Mesodermal cell (in vitro differentiated cells): ENCODE measurements at regions not wholly inside any gene's neighbourhood (a gene's known extent, or its start where the extent isn't known, plus 50 kb on each side); places are given as distances from the start of the nearest gene placed in this dataset.
"Not testable (repeated sequence)": the region's sequence is repeated elsewhere in the genome, so short reads cannot be mapped to it uniquely, and the experiment has no call there.

ENCODE experiments used
- H3K27ac ChIP-seq: 2 replicates; pipeline ENCODE4 v1.7.0; 2013; ENCODE audit warnings: mild to moderate bottlenecking, low read depth, low read length, moderate library complexity; ENCODE audit not compliant: severe bottlenecking
- H3K36me3 ChIP-seq: 2 replicates; pipeline ENCODE4 v1.7.1; 2013; ENCODE audit warnings: mild to moderate bottlenecking, low read length, moderate library complexity; ENCODE audit not compliant: control insufficient read depth, insufficient read depth
- H3K4me1 ChIP-seq: one replicate; pipeline ENCODE4 v1.7.1; 2013; ENCODE audit warnings: mild to moderate bottlenecking, low read length; ENCODE audit not compliant: insufficient read depth, control insufficient read depth, poor library complexity, severe bottlenecking
- H3K4me3 ChIP-seq: 2 replicates; pipeline ENCODE4 v1.7.0; 2013; ENCODE audit warnings: low read length, control low read depth, mild to moderate bottlenecking; ENCODE audit not compliant: insufficient read depth, poor library complexity, severe bottlenecking; ENCODE audit errors: extremely low read depth
- H3K9me3 ChIP-seq: 2 replicates; pipeline ENCODE4 v1.7.1; 2013; ENCODE audit warnings: mild to moderate bottlenecking, low read length, moderate library complexity; ENCODE audit not compliant: control insufficient read depth
- WGBS, 2 experiments: methylation state at CpG; one replicate each; pipeline ENCODE4 v1.1.5; 2013; ENCODE audit warnings: missing lambda C conversion rate in 2 of 2; ENCODE audit not compliant: insufficient coverage in 2 of 2; 5-methylcytosine and 5-hydroxymethylcytosine counted together

GRCh38 chr11:86147004-86147403, 78.1 kb upstream of the PICALM start:
- Histone ChIP-seq H3K27ac (no peak overlapping the region), H3K36me3 (no peaks in the 10 kb centered on the region), H3K4me3 (no peak overlapping the region), H3K9me3 (no peaks in the 10 kb centered on the region), H3K4me1 (peaks cover 17% of the 10 kb centered on the region)
- 93 to 100% methylated on average over 3 of the region's 3 CpGs for WGBS, 2 experiments

DNA sequence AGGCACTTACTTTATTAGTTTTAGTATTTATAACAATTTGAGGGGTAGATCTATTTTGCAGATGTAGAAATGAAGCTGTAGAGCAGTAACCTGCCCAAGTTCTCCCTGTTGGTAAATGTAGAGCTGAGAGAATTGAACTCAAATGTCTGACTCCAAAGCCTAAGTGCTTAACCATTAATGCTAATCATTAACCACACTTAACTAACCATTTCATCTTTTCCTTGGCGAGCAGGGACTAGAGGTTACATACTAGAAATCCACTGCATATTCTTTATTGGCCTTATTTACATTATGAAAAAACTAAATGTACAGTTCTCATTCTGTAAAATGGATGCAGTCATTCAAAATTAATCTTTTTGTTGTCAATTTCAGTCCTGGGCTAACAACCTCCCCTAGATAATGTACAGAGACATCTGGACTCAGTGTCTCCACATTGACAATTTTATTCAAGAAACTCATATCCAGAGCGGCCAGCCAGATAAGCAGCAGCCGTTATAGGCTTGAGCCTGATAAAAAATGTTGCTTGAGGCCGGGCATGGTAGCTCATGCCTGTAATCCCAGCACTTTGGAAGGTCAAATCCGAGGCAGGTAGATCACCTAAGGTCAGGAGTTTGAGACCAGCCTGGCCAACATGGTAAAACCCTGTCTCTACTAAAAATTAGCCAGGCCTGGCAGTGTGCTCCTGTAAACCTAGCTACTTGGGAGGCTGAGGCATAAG, 76.7 kb upstream of the PICALM start:
- Histone ChIP-seq H3K4me1 (peaks cover 4% of the 10 kb centered on the region), H3K36me3 (no peaks in the 10 kb centered on the region), H3K27ac (no peak overlapping the region), H3K9me3 (no peaks in the 10 kb centered on the region), H3K4me3 (no peak overlapping the region)
- WGBS, 2 experiments = 87% methylated on average over 4 of the region's 5 CpGs

GRCh38 chr11:86144846-86145245, 76.0 kb upstream of the PICALM start:
- no peaks in the 10 kb centered on the region for H3K36me3 ChIP-seq
- WGBS, 2 experiments = 100% methylated on average over 1 of the region's 3 CpGs; no CpG with 5 or more reads in 1 of the 2 experiments
- H3K4me3 ChIP-seq = no peak overlapping the region
- no peaks in the 10 kb centered on the region for H3K9me3 ChIP-seq
- H3K4me1 ChIP-seq = peaks cover 1% of the 10 kb centered on the region
- no peak overlapping the region for H3K27ac ChIP-seq

- H3K36me3 ChIP-seq, H3K9me3 ChIP-seq, H3K27ac ChIP-seq, H3K4me1 ChIP-seq, H3K4me3 ChIP-seq: not testable (repeated sequence)
- 85 to 100% methylated on average over 4 to 6 of the region's 9 CpGs for WGBS, 2 experiments
These were observed 75.2 kb upstream of the PICALM start for GRCh38 chr11:86144087-86144486.

- no peaks in the 10 kb centered on the region for H3K4me1 ChIP-seq
- H3K27ac ChIP-seq = no peak overlapping the region
- no peaks in the 10 kb centered on the region for H3K9me3 ChIP-seq
- 88 to 100% methylated on average over 3 of the region's 7 CpGs for WGBS, 2 experiments
- no peak overlapping the region for H3K4me3 ChIP-seq
- H3K36me3 ChIP-seq = no peaks in the 10 kb centered on the region
These were observed 74.5 kb upstream of the PICALM start for GRCh38 chr11:86143087-86144030.

DNA sequence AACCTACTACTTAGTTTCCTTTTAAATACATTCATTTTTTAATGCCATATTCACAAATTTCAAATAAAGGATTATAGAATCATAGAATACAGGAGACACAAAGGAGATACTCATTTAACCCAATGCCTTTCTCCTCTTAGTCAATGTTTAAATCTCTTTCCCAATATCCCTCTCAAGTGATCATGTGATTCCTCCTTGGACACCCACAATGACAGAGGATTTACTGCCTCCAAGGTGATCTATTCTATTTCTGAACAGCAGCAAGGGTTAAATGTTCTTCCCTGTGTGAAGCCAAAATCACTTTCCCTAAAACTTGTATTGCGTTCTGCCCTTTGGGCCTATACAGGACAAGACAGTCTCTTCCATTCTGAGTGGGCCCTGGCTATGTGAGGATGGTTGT, 73.3 kb upstream of the PICALM start:
- Histone ChIP-seq H3K36me3 (no peaks in the 10 kb centered on the region), H3K9me3 (no peaks in the 10 kb centered on the region), H3K4me1 (no peaks in the 10 kb centered on the region), H3K27ac (no peak overlapping the region), H3K4me3 (no peak overlapping the region)
- WGBS, 2 experiments = no CpG with 5 or more reads among the region's 1 CpG

DNA sequence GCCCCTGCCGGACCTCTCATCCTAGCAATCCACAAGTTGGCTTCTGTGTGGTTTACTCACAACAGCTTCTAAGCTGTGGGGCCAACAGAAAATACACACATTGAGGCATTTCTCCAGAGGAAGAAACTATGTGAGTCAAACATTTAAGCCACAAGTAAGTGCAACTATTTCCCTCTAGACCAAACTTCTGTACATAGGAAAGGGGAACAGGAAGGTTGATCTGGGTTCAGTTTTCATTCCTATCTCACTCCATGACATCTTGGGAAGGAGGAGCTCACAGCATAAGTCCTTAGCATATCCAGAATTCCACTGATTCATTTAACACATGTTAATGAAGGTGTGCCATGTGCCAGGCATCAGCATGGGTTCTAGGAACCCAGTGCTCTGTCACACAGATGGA, 72.8 kb upstream of the PICALM start:
- Histone ChIP-seq H3K4me1 (no peaks in the 10 kb centered on the region), H3K36me3 (no peaks in the 10 kb centered on the region), H3K9me3 (no peaks in the 10 kb centered on the region), H3K4me3 (no peak overlapping the region), H3K27ac (no peak overlapping the region)
- 100% methylated on average over 1 of the region's 1 CpG; no CpG with 5 or more reads in 1 of the 2 experiments for WGBS, 2 experiments

DNA sequence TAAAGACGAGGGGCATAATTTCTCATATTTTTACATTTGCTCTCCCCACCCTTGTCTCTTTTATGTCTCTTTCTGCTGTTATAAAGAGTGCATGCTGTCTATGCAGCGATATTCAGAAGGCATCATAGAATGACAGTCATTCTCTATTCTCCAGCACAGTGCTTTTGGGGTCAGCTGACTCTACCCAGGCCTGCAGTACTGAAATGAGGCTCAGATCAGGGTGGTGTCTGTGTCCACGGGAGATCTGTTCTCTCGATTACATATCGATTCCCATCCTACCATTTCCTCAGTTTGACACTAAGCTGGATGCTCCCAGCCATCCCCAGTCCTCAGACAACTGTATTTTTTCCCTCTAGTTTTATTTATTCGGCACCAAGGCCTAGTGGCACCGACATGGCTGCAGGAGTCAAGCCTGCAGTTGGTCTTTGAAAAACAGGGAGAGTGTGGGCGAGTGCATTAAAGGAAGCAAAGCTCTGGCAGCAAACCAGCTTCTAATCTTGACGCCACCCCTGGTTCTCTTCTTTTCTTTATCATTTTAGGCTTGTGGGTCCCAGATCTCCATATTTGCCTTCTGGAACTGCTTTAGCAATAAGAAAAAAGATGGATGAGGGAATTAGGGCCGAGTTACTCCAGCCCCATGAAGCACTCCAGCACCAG, 71.6 kb upstream of the PICALM start:
- no peaks in the 10 kb centered on the region for H3K9me3 ChIP-seq
- H3K4me3 ChIP-seq = no peak overlapping the region
- H3K27ac ChIP-seq = no peak overlapping the region
- no peaks in the 10 kb centered on the region for H3K4me1 ChIP-seq
- H3K36me3 ChIP-seq = no peaks in the 10 kb centered on the region
- 90 to 91% methylated on average over 7 to 10 of the region's 10 CpGs for WGBS, 2 experiments

- 94% methylated on average over 4 of the region's 4 CpGs for WGBS, 2 experiments
These were observed 70.1 kb upstream of the PICALM start for GRCh38 chr11:86138958-86139357.

GRCh38 chr11:86136538-86136937, 67.7 kb upstream of the PICALM start:
- Histone ChIP-seq H3K4me1 (no peaks in the 10 kb centered on the region), H3K4me3 (no peak overlapping the region), H3K27ac (no peak overlapping the region), H3K9me3 (no peaks in the 10 kb centered on the region), H3K36me3 (no peaks in the 10 kb centered on the region)
- 94 to 100% methylated on average over 2 of the region's 2 CpGs for WGBS, 2 experiments

More at GRCh38 chr11:86138958-86139357, 70.1 kb upstream of the PICALM start:
- Histone ChIP-seq H3K9me3 (no peaks in the 10 kb centered on the region), H3K4me3 (no peak overlapping the region), H3K36me3 (no peaks in the 10 kb centered on the region), H3K4me1 (no peaks in the 10 kb centered on the region), H3K27ac (no peak overlapping the region)
